ENCODE measurements at regions not wholly inside any gene's neighbourhood (a gene's known extent, or its start where the extent isn't known, plus 50 kb on each side); places are given as distances from the start of the nearest gene placed in this dataset.
A peak's percentile ranks its signal among the peaks of the same experiment; 100 is the strongest.

- ChIA-PET CTCF (ENCODE audit: partially characterized antibody) (interaction anchor here (1.0 to 2.2 kb wide), 7 partner anchors 12 to 188 kb away, joined by 3 to 10 read pairs (median 3); no protein-coding TSS in a partner anchor), POLR2A (ENCODE audit: partially characterized antibody) (no interaction called here)
- H3K4ac ChIP-seq (replicated peaks; ENCODE audit: insufficient read length, low read depth, low read length), result no peak overlapping the region
- H2BK12ac ChIP-seq (ENCODE audit: low read depth, low read length), result no peak overlapping the region
- no peak overlapping the region for H3K27ac ChIP-seq (ENCODE audit: low read depth, low read length)
- H3K18ac ChIP-seq (ENCODE audit: extremely low read depth, low read length), result no peak overlapping the region
- 90% methylated on average over 1 of the region's 1 CpG; no CpG with 5 or more reads in 1 of the 2 experiments for whole genome bisulfite sequencing, 2 experiments (ENCODE audit: extremely low coverage in 1 of 2, insufficient coverage in 1 of 2, insufficient read length in 1 of 2, insufficient replicate concordance in 2 of 2, low coverage in 1 of 2, low lambda C conversion rate in 2 of 2, missing lambda C conversion rate in 1 of 2)
- H2BK5ac ChIP-seq (ENCODE audit: low read depth, low read length), result no peak overlapping the region
- no peaks in the 10 kb centered on the region for H3K79me2 ChIP-seq (ENCODE audit: control insufficient read depth in 1 of 2, insufficient read depth in 2 of 2, low read length in 2 of 2)
- no peak overlapping the region for H3K4me3 ChIP-seq (ENCODE audit: extremely low read depth in 1 of 4, insufficient read depth in 2 of 4, low read depth in 3 of 4, low read length in 4 of 4)
- H3K27me3 ChIP-seq (replicated peaks in 1 of 4; ENCODE audit: control insufficient read depth in 3 of 4, extremely low read depth in 1 of 4, insufficient read depth in 3 of 4, low read length in 3 of 4), result no peaks in the 10 kb centered on the region
- H4K20me1 ChIP-seq (replicated peaks in 1 of 2; ENCODE audit: control insufficient read depth in 1 of 2, insufficient read depth in 2 of 2, low read length in 2 of 2), result no peaks in the 10 kb centered on the region
- H4K91ac ChIP-seq (replicated peaks; ENCODE audit: insufficient read length, low read length), result no peak overlapping the region
- no peaks in the 10 kb centered on the region for H3K23me2 ChIP-seq (ENCODE audit: low read depth, low read length)
- H2AK5ac ChIP-seq (ENCODE audit: low read depth, low read length), result no peak overlapping the region
- H2BK15ac ChIP-seq (ENCODE audit: low read length), result no peak overlapping the region
- H3K4me2 ChIP-seq (ENCODE audit: insufficient read depth in 1 of 2, low read depth in 2 of 2, low read length in 2 of 2), result no peak overlapping the region
- H2BK120ac ChIP-seq (replicated peaks; ENCODE audit: low read depth, low read length), result no peak overlapping the region
- DNase-seq (ENCODE audit: low read depth in 1 of 2, low spot score in 2 of 2) (no peak), FAIRE-seq (no peak)
- H4K5ac ChIP-seq (ENCODE audit: insufficient read length, low read depth, low read length), result no peak overlapping the region
- no peaks in the 10 kb centered on the region for H3K9me3 ChIP-seq (ENCODE audit: insufficient read depth in 2 of 2, low read depth in 1 of 2, low read length in 1 of 2)
- no peak overlapping the region for H3K14ac ChIP-seq (ENCODE audit: insufficient read length)
- no peak overlapping the region for H3K9ac ChIP-seq (replicated peaks in 1 of 4; ENCODE audit: extremely low read depth in 1 of 4, low read depth in 3 of 4, low read length in 3 of 4)
- H4K8ac ChIP-seq (ENCODE audit: extremely low read depth, insufficient read depth, low read length), result no peak overlapping the region
- H3K23ac ChIP-seq (ENCODE audit: insufficient read length), result no peak overlapping the region
- H3K36me3 ChIP-seq (ENCODE audit: control insufficient read depth in 2 of 4, insufficient read depth in 4 of 4, low read length in 3 of 4), result no peaks in the 10 kb centered on the region
- TF ChIP-seq RAD21 (IDR thresholded peaks at IDR 0.05 in 1 of 2, conservative IDR thresholded peaks at IDR 0.05 in 1 of 2; ENCODE audit: low read depth in 2 of 2, low read length in 2 of 2) (peak; percentile 59 to 72), CEBPB (IDR thresholded peaks at IDR 0.05; ENCODE audit: low read depth, low read length) (peak; percentile 76), POLR2A (IDR thresholded peaks at IDR 0.05; ENCODE audit: control extremely low read depth in 1 of 2, low read depth in 2 of 2, low read length in 2 of 2) (no peak)
- TF ChIP-seq, protein P1, sequence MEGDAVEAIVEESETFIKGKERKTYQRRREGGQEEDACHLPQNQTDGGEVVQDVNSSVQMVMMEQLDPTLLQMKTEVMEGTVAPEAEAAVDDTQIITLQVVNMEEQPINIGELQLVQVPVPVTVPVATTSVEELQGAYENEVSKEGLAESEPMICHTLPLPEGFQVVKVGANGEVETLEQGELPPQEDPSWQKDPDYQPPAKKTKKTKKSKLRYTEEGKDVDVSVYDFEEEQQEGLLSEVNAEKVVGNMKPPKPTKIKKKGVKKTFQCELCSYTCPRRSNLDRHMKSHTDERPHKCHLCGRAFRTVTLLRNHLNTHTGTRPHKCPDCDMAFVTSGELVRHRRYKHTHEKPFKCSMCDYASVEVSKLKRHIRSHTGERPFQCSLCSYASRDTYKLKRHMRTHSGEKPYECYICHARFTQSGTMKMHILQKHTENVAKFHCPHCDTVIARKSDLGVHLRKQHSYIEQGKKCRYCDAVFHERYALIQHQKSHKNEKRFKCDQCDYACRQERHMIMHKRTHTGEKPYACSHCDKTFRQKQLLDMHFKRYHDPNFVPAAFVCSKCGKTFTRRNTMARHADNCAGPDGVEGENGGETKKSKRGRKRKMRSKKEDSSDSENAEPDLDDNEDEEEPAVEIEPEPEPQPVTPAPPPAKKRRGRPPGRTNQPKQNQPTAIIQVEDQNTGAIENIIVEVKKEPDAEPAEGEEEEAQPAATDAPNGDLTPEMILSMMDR (IDR thresholded peaks at IDR 0.05; ENCODE audit: control extremely low read depth in 1 of 3, insufficient read depth in 1 of 3, low read depth in 1 of 3, low read length in 3 of 3), result peak in 2 of 3 experiments; percentile 27 to 36; a peak in 2 of 4 replicates
- H2BK20ac ChIP-seq (ENCODE audit: low read length), result no peak overlapping the region
- no peaks in the 10 kb centered on the region for H3K4me1 ChIP-seq (replicated peaks in 1 of 4; ENCODE audit: control insufficient read depth in 3 of 4, insufficient read depth in 4 of 4, low read length in 3 of 4)
- H3K56ac ChIP-seq (replicated peaks; ENCODE audit: insufficient read length, low read depth, low read length), result no peak overlapping the region
- H2AFZ ChIP-seq (ENCODE audit: low read length), result no peak overlapping the region
- H3K79me1 ChIP-seq (ENCODE audit: low read depth, low read length), result no peaks in the 10 kb centered on the region
Observed at GRCh38 chr15:94135486-94136147, 95.7 kb upstream of the MCTP2 start.

All from H1 (cell line).